Liver (tissue), 7 donors: ENCODE measurements at regions not wholly inside any gene's neighbourhood (a gene's known extent, or its start where the extent isn't known, plus 50 kb on each side); places are given as distances from the start of the nearest gene placed in this dataset.

ENCODE experiments used
- DNase-seq: peaks from one replicate; pipeline ENCODE4 v3.0.0-alpha.2; 2017; ENCODE audit warnings: low spot score
- H3K27ac ChIP-seq, 2 donors: one replicate each; pipeline ENCODE4 v1.7.0; 2013; ENCODE audit warnings: inconsistent platforms in 2 of 2, low read length in 2 of 2, control low read depth in 1 of 2, low read depth in 1 of 2, mild to moderate bottlenecking in 1 of 2
- H3K27me3 ChIP-seq, 4 donors: one replicate each; pipeline versions ENCODE4 v1.6.1 to v1.7.0; 2013; ENCODE audit warnings: low read length in 3 of 4, inconsistent platforms in 1 of 4, mild to moderate bottlenecking in 1 of 4, moderate library complexity in 1 of 4; ENCODE audit not compliant: control insufficient read depth in 4 of 4, insufficient read depth in 4 of 4
- H3K36me3 ChIP-seq, 4 donors: one replicate each; pipeline versions ENCODE4 v1.6.1 to v1.7.0; 2013; ENCODE audit warnings: low read length in 3 of 4, mild to moderate bottlenecking in 3 of 4, low read depth in 1 of 4, moderate library complexity in 1 of 4; ENCODE audit not compliant: control insufficient read depth in 4 of 4, insufficient read depth in 3 of 4
- H3K4me1 ChIP-seq, 4 donors: one replicate each; pipeline versions ENCODE4 v1.6.1 to v1.7.0; 2013; ENCODE audit warnings: low read length in 3 of 4, mild to moderate bottlenecking in 3 of 4, moderate library complexity in 1 of 4; ENCODE audit not compliant: control insufficient read depth in 4 of 4, insufficient read depth in 4 of 4
- H3K4me3 ChIP-seq, 3 donors: one replicate each; pipeline versions ENCODE4 v1.6.1 to v1.7.0; 2013; ENCODE audit warnings: low read length in 3 of 3, control low read depth in 1 of 3, low read depth in 1 of 3, mild to moderate bottlenecking in 1 of 3
- H3K9ac ChIP-seq, 2 donors: one replicate each; pipeline ENCODE4 v1.7.0; 2013; ENCODE audit warnings: low read length in 2 of 2, mild to moderate bottlenecking in 2 of 2, moderate library complexity in 2 of 2, control low read depth in 1 of 2, low read depth in 1 of 2
- H3K9me3 ChIP-seq, 4 donors: one replicate each; pipeline versions ENCODE4 v1.6.1 to v1.7.0; 2013; ENCODE audit warnings: low read length in 3 of 4; ENCODE audit not compliant: control insufficient read depth in 4 of 4
- ATF3 ChIP-seq: IDR thresholded peaks from 2 replicates; pipeline ENCODE4 v1.6.1; 2016; ENCODE audit warnings: antibody characterized with exemption
- EGR1 ChIP-seq, 2 donors: IDR thresholded peaks; 2 replicates each; pipeline ENCODE4 v1.6.1; 2016 to 2018; ENCODE audit warnings: antibody characterized with exemption in 2 of 2, low read depth in 2 of 2
- FOXA1 ChIP-seq: IDR thresholded peaks from 2 replicates; pipeline ENCODE4 v1.6.1; 2016; ENCODE audit warnings: antibody characterized with exemption
- FOXA2 ChIP-seq: IDR thresholded peaks from 2 replicates; pipeline ENCODE4 v1.6.1; 2016; ENCODE audit warnings: antibody characterized with exemption
- GABPA ChIP-seq, 2 donors: IDR thresholded peaks in 1 of 2; conservative IDR thresholded peaks in 1 of 2; 2 replicates each; pipeline ENCODE4 v1.6.1; 2016; ENCODE audit warnings: antibody characterized with exemption in 2 of 2, mild to moderate bottlenecking in 1 of 2, moderate library complexity in 1 of 2
- HNF4A ChIP-seq, 2 donors: conservative IDR thresholded peaks; 2 replicates each; pipeline ENCODE4 v1.6.1; 2016; ENCODE audit warnings: antibody characterized with exemption in 2 of 2, mild to moderate bottlenecking in 2 of 2
- JUND ChIP-seq, 2 donors: IDR thresholded peaks; 2 replicates each; pipeline ENCODE4 v1.6.1; 2016; ENCODE audit warnings: antibody characterized with exemption in 2 of 2
- MAX ChIP-seq: IDR thresholded peaks from 2 replicates; pipeline ENCODE4 v1.6.1; 2016; ENCODE audit warnings: antibody characterized with exemption
- NR2F2 ChIP-seq: IDR thresholded peaks from 2 replicates; pipeline ENCODE4 v1.6.1; 2016; ENCODE audit warnings: antibody characterized with exemption
- RAD21 ChIP-seq, 2 donors: IDR thresholded peaks; 2 replicates each; pipeline ENCODE4 v1.6.1; 2016; ENCODE audit warnings: antibody characterized with exemption in 2 of 2, mild to moderate bottlenecking in 2 of 2
- REST ChIP-seq: IDR thresholded peaks from 2 replicates; pipeline ENCODE4 v1.6.1; 2016; ENCODE audit warnings: antibody characterized with exemption, mild to moderate bottlenecking
- RXRA ChIP-seq, 2 donors: IDR thresholded peaks; 2 replicates each; pipeline ENCODE4 v1.6.1; 2017 to 2018; ENCODE audit warnings: antibody characterized with exemption in 2 of 2, mild to moderate bottlenecking in 1 of 2
- SP1 ChIP-seq: IDR thresholded peaks from 2 replicates; pipeline ENCODE4 v1.6.1; 2018; ENCODE audit warnings: antibody characterized with exemption, mild to moderate bottlenecking
- TAF1 ChIP-seq: conservative IDR thresholded peaks from 2 replicates; pipeline ENCODE4 v1.6.1; 2016; ENCODE audit warnings: antibody characterized with exemption, mild to moderate bottlenecking
- WGBS: extraction: QIAGEN DNeasy Blood & Tissue Kit; methylation state at CpG from one replicate; pipeline ENCODE4 v1.1.7; 2013; 5-methylcytosine and 5-hydroxymethylcytosine counted together
- donor health status: healthy.
- donor health status: healthy.
- donor health status: healthy.
- donor health status: healthy.

DNA sequence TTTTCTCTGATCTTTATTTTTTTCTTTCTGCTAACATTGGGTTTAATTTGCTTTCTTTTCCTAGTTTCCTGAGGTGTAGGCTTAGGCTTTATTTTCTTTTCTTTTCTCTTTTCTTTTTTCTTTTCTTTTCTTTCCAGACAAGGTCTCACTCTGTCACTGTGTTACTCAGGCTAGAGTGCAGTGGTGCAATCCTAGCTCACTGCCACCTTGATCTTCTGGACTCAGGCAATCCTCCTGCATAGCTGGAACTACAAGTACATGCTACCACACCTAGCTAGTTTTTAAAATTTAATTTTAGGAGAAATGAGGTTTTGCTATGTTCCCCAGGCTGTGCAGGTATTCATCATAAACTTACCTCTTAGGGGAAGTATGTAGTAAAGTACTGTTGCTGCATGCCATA lies 197.8 kb upstream of the ANKRD50 start (continued):
- TF ChIP-seq REST (no peak), NR2F2 (no peak), HNF4A (conservative IDR thresholded peaks at IDR 0.05) (no peak), FOXA1 (no peak), FOXA2 (no peak), EGR1 (IDR thresholded peaks at IDR 0.05; ENCODE audit: low read depth in 2 of 2) (no peak), GABPA (IDR thresholded peaks at IDR 0.05 in 1 of 2, conservative IDR thresholded peaks at IDR 0.05 in 1 of 2) (no peak), MAX (no peak), RAD21 (IDR thresholded peaks at IDR 0.05) (no peak), RXRA (IDR thresholded peaks at IDR 0.05) (no peak), SP1 (no peak), ATF3 (no peak), JUND (IDR thresholded peaks at IDR 0.05) (no peak)

GRCh38 chr4:124907881-124908280 lies 195.3 kb upstream of the ANKRD50 start:
- Histone ChIP-seq H3K27ac (no peak overlapping the region), H3K4me1 (peaks cover 0 to 8% (median 0%) of the 10 kb centered on the region in 4 donors), H3K9ac (no peak overlapping the region), H3K27me3 (no peaks in the 10 kb centered on the region), H3K9me3 (no peaks in the 10 kb centered on the region), H3K36me3 (no peaks in the 10 kb centered on the region), H3K4me3 (no peak overlapping the region)
- no peak for DNase-seq
- WGBS = 93% methylated on average over 3 of the region's 3 CpGs
- TF ChIP-seq RXRA (IDR thresholded peaks at IDR 0.05) (no peak), RAD21 (IDR thresholded peaks at IDR 0.05) (no peak), GABPA (IDR thresholded peaks at IDR 0.05 in 1 of 2, conservative IDR thresholded peaks at IDR 0.05 in 1 of 2) (no peak), MAX (no peak), FOXA2 (no peak), TAF1 (no peak), REST (no peak)
